ENCODE measurements at regions not wholly inside any gene's neighbourhood (a gene's known extent, or its start where the extent isn't known, plus 50 kb on each side); places are given as distances from the start of the nearest gene placed in this dataset.
"Not testable (repeated sequence)": the region's sequence is repeated elsewhere in the genome, so short reads cannot be mapped to it uniquely, and the experiment has no call there.

GRCh38 chr7:68697796-68698280, 900.4 kb upstream of the AUTS2 start:
- no peaks in the 10 kb centered on the region for H3K9me3 ChIP-seq (ENCODE audit: control insufficient read depth, insufficient read depth, low read length)
- DNase-seq (ENCODE audit: low read depth in 4 of 6, low spot score in 6 of 6) = peak in 3 of 6 donors; percentile 26 to 90 (median 83)
- no peak overlapping the region for H3K4me3 ChIP-seq (ENCODE audit: low read depth, low read length)
- H3K27ac ChIP-seq (ENCODE audit: low read depth, low read length) = no peak overlapping the region
- peaks cover 5% of the 10 kb centered on the region for H3K4me1 ChIP-seq (ENCODE audit: control insufficient read depth, insufficient read depth, low read length)
- H3K27me3 ChIP-seq (ENCODE audit: control insufficient read depth, insufficient read depth, low read length) = no peaks in the 10 kb centered on the region
- no peaks in the 10 kb centered on the region for H3K36me3 ChIP-seq (ENCODE audit: control insufficient read depth, insufficient read depth, low read length)
- 27% methylated on average over 2 of the region's 7 CpGs for WGBS (ENCODE audit: insufficient coverage)

- Histone ChIP-seq H3K36me3 (ENCODE audit: control insufficient read depth, insufficient read depth, low read length) (no peaks in the 10 kb centered on the region), H3K4me3 (ENCODE audit: low read depth, low read length) (no peak overlapping the region), H3K9me3 (ENCODE audit: control insufficient read depth, insufficient read depth, low read length) (no peaks in the 10 kb centered on the region), H3K4me1 (ENCODE audit: control insufficient read depth, insufficient read depth, low read length) (peaks cover 5% of the 10 kb centered on the region), H3K27ac (ENCODE audit: low read depth, low read length) (no peak overlapping the region), H3K27me3 (ENCODE audit: control insufficient read depth, insufficient read depth, low read length) (no peaks in the 10 kb centered on the region)
- WGBS (ENCODE audit: insufficient coverage) = 79% methylated on average over 2 of the region's 6 CpGs
- no peak for DNase-seq (ENCODE audit: low read depth in 4 of 6, low spot score in 6 of 6)
Measured at GRCh38 chr7:68699090-68699711, 899.1 kb upstream of the AUTS2 start.

- no peak overlapping the region for H3K4me3 ChIP-seq (ENCODE audit: low read depth, low read length)
- H3K36me3 ChIP-seq (ENCODE audit: control insufficient read depth, insufficient read depth, low read length) = no peaks in the 10 kb centered on the region
- DNase-seq (ENCODE audit: low read depth in 4 of 6, low spot score in 6 of 6) = peak in 1 of 6 donors; percentile 48
- peaks cover 5% of the 10 kb centered on the region for H3K4me1 ChIP-seq (ENCODE audit: control insufficient read depth, insufficient read depth, low read length)
- H3K27me3 ChIP-seq (ENCODE audit: control insufficient read depth, insufficient read depth, low read length) = no peaks in the 10 kb centered on the region
- WGBS (ENCODE audit: insufficient coverage) = no CpG with 5 or more reads among the region's 3 CpGs
- H3K9me3 ChIP-seq (ENCODE audit: control insufficient read depth, insufficient read depth, low read length) = no peaks in the 10 kb centered on the region
- no peak overlapping the region for H3K27ac ChIP-seq (ENCODE audit: low read depth, low read length)
Measured at GRCh38 chr7:68700414-68700813, 897.9 kb upstream of the AUTS2 start.

GRCh38 chr7:68706291-68706690, 892.0 kb upstream of the AUTS2 start:
- H3K27ac ChIP-seq (ENCODE audit: low read depth, low read length) = no peak overlapping the region
- H3K36me3 ChIP-seq (ENCODE audit: control insufficient read depth, insufficient read depth, low read length) = no peaks in the 10 kb centered on the region
- H3K27me3 ChIP-seq (ENCODE audit: control insufficient read depth, insufficient read depth, low read length) = no peaks in the 10 kb centered on the region
- H3K4me1 ChIP-seq (ENCODE audit: control insufficient read depth, insufficient read depth, low read length) = no peaks in the 10 kb centered on the region
- WGBS (ENCODE audit: insufficient coverage) = 80% methylated on average over 1 of the region's 5 CpGs
- H3K9me3 ChIP-seq (ENCODE audit: control insufficient read depth, insufficient read depth, low read length) = no peaks in the 10 kb centered on the region
- no peak for DNase-seq (ENCODE audit: low read depth in 4 of 6, low spot score in 6 of 6)
- no peak overlapping the region for H3K4me3 ChIP-seq (ENCODE audit: low read depth, low read length)

GRCh38 chr7:68707159-68707558, 891.1 kb upstream of the AUTS2 start:
- 54% methylated on average over 3 of the region's 5 CpGs for WGBS (ENCODE audit: insufficient coverage)
- no peak overlapping the region for H3K4me3 ChIP-seq (ENCODE audit: low read depth, low read length)
- no peak overlapping the region for H3K27ac ChIP-seq (ENCODE audit: low read depth, low read length)
- no peaks in the 10 kb centered on the region for H3K36me3 ChIP-seq (ENCODE audit: control insufficient read depth, insufficient read depth, low read length)
- no peaks in the 10 kb centered on the region for H3K9me3 ChIP-seq (ENCODE audit: control insufficient read depth, insufficient read depth, low read length)
- no peak for DNase-seq (ENCODE audit: low read depth in 4 of 6, low spot score in 6 of 6)
- no peaks in the 10 kb centered on the region for H3K27me3 ChIP-seq (ENCODE audit: control insufficient read depth, insufficient read depth, low read length)
- no peaks in the 10 kb centered on the region for H3K4me1 ChIP-seq (ENCODE audit: control insufficient read depth, insufficient read depth, low read length)

GRCh38 chr7:68707958-68708357, 890.3 kb upstream of the AUTS2 start:
- DNase-seq (ENCODE audit: low read depth in 4 of 6, low spot score in 6 of 6) = no peak
- H3K27me3 ChIP-seq (ENCODE audit: control insufficient read depth, insufficient read depth, low read length) = no peaks in the 10 kb centered on the region
- H3K4me1 ChIP-seq (ENCODE audit: control insufficient read depth, insufficient read depth, low read length) = no peaks in the 10 kb centered on the region
- H3K9me3 ChIP-seq (ENCODE audit: control insufficient read depth, insufficient read depth, low read length) = no peaks in the 10 kb centered on the region
- H3K27ac ChIP-seq (ENCODE audit: low read depth, low read length) = no peak overlapping the region
- no peak overlapping the region for H3K4me3 ChIP-seq (ENCODE audit: low read depth, low read length)
- 94% methylated on average over 2 of the region's 6 CpGs for WGBS (ENCODE audit: insufficient coverage)
- no peaks in the 10 kb centered on the region for H3K36me3 ChIP-seq (ENCODE audit: control insufficient read depth, insufficient read depth, low read length)

- Histone ChIP-seq H3K27me3 (ENCODE audit: control insufficient read depth, insufficient read depth, low read length) (no peaks in the 10 kb centered on the region), H3K27ac (ENCODE audit: low read depth, low read length) (no peak overlapping the region), H3K9me3 (ENCODE audit: control insufficient read depth, insufficient read depth, low read length) (no peaks in the 10 kb centered on the region), H3K4me1 (ENCODE audit: control insufficient read depth, insufficient read depth, low read length) (no peaks in the 10 kb centered on the region), H3K36me3 (ENCODE audit: control insufficient read depth, insufficient read depth, low read length) (no peaks in the 10 kb centered on the region), H3K4me3 (ENCODE audit: low read depth, low read length) (no peak overlapping the region)
- DNase-seq (ENCODE audit: low read depth in 4 of 6, low spot score in 6 of 6) = no peak
- WGBS (ENCODE audit: insufficient coverage) = no CpG with 5 or more reads among the region's 7 CpGs
Measured at GRCh38 chr7:68712956-68713495, 885.2 kb upstream of the AUTS2 start.

GRCh38 chr7:68714135-68714534, 884.1 kb upstream of the AUTS2 start:
- H3K9me3 ChIP-seq (ENCODE audit: control insufficient read depth, insufficient read depth, low read length); H3K4me3 ChIP-seq (ENCODE audit: low read depth, low read length); H3K4me1 ChIP-seq (ENCODE audit: control insufficient read depth, insufficient read depth, low read length); DNase-seq (ENCODE audit: low read depth in 4 of 6, low spot score in 6 of 6); H3K27ac ChIP-seq (ENCODE audit: low read depth, low read length); H3K27me3 ChIP-seq (ENCODE audit: control insufficient read depth, insufficient read depth, low read length); H3K36me3 ChIP-seq (ENCODE audit: control insufficient read depth, insufficient read depth, low read length): not testable (repeated sequence)
- WGBS (ENCODE audit: insufficient coverage) = 100% methylated on average over 1 of the region's 1 CpG

- no peaks in the 10 kb centered on the region for H3K4me1 ChIP-seq (ENCODE audit: control insufficient read depth, insufficient read depth, low read length)
- 86% methylated on average over 1 of the region's 4 CpGs for WGBS (ENCODE audit: insufficient coverage)
- no peak overlapping the region for H3K27ac ChIP-seq (ENCODE audit: low read depth, low read length)
- H3K9me3 ChIP-seq (ENCODE audit: control insufficient read depth, insufficient read depth, low read length) = peaks cover 3% of the 10 kb centered on the region
- H3K4me3 ChIP-seq (ENCODE audit: low read depth, low read length) = no peak overlapping the region
- H3K27me3 ChIP-seq (ENCODE audit: control insufficient read depth, insufficient read depth, low read length) = no peaks in the 10 kb centered on the region
- no peaks in the 10 kb centered on the region for H3K36me3 ChIP-seq (ENCODE audit: control insufficient read depth, insufficient read depth, low read length)
- DNase-seq (ENCODE audit: low read depth in 4 of 6, low spot score in 6 of 6) = no peak
Measured at GRCh38 chr7:68715907-68716306, 882.4 kb upstream of the AUTS2 start.

- no peak overlapping the region for H3K27ac ChIP-seq (ENCODE audit: low read depth, low read length)
- no peaks in the 10 kb centered on the region for H3K4me1 ChIP-seq (ENCODE audit: control insufficient read depth, insufficient read depth, low read length)
- H3K9me3 ChIP-seq (ENCODE audit: control insufficient read depth, insufficient read depth, low read length) = peaks cover 3% of the 10 kb centered on the region
- H3K27me3 ChIP-seq (ENCODE audit: control insufficient read depth, insufficient read depth, low read length) = no peaks in the 10 kb centered on the region
- no peak overlapping the region for H3K4me3 ChIP-seq (ENCODE audit: low read depth, low read length)
- DNase-seq (ENCODE audit: low read depth in 4 of 6, low spot score in 6 of 6) = no peak
- H3K36me3 ChIP-seq (ENCODE audit: control insufficient read depth, insufficient read depth, low read length) = no peaks in the 10 kb centered on the region
- WGBS (ENCODE audit: insufficient coverage) = no CpG with 5 or more reads among the region's 1 CpG
Measured at GRCh38 chr7:68717176-68717575, 881.1 kb upstream of the AUTS2 start.

Data from spinal cord (tissue), 9 donors.